ENCODE measurements at regions not wholly inside any gene's neighbourhood (a gene's known extent, or its start where the extent isn't known, plus 50 kb on each side); places are given as distances from the start of the nearest gene placed in this dataset.

DNA sequence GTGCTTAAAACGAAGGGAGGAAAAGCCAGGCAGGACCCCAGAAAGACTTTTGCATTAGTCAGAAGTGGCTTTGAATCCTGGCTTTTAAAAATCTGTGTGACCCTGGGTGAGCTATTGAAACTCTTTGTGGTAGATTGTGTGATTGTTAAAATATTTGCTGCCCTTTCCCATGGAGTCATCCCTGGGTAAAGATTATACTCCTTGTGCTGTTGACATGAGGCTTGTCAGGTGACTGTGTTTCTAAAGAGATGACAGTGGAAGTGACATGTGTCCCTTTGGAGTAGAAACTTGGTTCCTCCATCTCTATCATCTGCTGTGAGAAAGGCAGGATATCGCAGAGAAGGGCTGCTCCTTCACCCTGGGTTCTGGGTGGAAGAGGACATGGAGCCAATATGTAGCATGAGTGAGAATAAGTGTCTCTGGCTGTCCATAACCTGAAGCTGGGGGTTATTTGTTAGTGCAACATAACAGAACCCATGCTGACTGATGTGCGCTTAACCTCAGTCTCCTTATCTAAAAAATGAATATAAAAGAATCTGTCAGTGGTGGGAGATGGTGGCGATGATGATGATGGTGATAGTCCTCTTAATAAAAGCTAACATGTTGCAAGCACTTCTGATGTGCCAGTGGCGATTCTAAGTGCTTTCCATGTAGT lies 187.6 kb downstream of the RHOU start:
- TF ChIP-seq, protein P1, sequence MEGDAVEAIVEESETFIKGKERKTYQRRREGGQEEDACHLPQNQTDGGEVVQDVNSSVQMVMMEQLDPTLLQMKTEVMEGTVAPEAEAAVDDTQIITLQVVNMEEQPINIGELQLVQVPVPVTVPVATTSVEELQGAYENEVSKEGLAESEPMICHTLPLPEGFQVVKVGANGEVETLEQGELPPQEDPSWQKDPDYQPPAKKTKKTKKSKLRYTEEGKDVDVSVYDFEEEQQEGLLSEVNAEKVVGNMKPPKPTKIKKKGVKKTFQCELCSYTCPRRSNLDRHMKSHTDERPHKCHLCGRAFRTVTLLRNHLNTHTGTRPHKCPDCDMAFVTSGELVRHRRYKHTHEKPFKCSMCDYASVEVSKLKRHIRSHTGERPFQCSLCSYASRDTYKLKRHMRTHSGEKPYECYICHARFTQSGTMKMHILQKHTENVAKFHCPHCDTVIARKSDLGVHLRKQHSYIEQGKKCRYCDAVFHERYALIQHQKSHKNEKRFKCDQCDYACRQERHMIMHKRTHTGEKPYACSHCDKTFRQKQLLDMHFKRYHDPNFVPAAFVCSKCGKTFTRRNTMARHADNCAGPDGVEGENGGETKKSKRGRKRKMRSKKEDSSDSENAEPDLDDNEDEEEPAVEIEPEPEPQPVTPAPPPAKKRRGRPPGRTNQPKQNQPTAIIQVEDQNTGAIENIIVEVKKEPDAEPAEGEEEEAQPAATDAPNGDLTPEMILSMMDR (IDR thresholded peaks at IDR 0.05; ENCODE audit: low read depth, low read length) = no peak
- Histone ChIP-seq H3K4me1 (no peaks in the 10 kb centered on the region), H3K27me3 (no peaks in the 10 kb centered on the region), H3K4me3 (ENCODE audit: low read depth, low read length) (no peak overlapping the region), H3K9me3 (no peaks in the 10 kb centered on the region), H3K36me3 (no peaks in the 10 kb centered on the region)
- no peak for DNase-seq

DNA sequence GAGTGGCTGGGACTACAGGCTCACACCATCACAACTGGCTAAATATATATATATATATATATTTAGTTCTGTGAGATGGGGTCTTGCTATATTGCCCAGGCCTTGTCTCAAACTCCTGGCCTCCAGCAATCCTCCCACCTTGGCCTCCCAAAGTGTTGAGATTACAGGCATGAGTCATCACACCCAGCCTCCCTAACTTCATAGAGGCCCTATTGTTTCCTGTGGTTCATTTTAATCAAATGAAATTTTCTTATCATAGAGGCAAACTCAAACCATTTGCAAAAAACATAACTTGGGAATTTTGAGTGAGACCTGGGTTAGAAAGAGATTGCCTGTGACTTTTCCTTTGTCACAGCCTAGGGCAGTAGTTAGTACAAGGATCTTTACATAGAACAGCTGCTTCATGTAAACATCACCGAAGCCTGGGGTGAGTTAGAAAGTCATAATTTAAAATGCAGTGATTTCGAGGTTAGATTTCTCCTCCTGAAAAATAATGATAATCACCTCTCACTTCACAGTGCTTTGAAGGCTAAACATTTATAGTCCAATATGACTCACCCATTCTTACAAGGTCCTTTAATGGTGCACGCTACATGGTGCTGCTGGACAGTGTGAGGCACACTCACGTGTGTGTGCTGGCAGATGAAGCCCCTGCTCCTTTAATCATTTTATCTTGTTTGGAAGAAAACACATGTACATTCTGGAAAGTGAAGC lies 188.9 kb downstream of the RHOU start:
- TF ChIP-seq, protein P1 (IDR thresholded peaks at IDR 0.05; ENCODE audit: low read depth, low read length) = no peak
- H3K4me1 ChIP-seq = no peaks in the 10 kb centered on the region
- H3K36me3 ChIP-seq = no peaks in the 10 kb centered on the region
- no peaks in the 10 kb centered on the region for H3K27me3 ChIP-seq
- H3K9me3 ChIP-seq = no peaks in the 10 kb centered on the region
- H3K4me3 ChIP-seq (ENCODE audit: low read depth, low read length) = no peak overlapping the region
- no peak for DNase-seq

DNA sequence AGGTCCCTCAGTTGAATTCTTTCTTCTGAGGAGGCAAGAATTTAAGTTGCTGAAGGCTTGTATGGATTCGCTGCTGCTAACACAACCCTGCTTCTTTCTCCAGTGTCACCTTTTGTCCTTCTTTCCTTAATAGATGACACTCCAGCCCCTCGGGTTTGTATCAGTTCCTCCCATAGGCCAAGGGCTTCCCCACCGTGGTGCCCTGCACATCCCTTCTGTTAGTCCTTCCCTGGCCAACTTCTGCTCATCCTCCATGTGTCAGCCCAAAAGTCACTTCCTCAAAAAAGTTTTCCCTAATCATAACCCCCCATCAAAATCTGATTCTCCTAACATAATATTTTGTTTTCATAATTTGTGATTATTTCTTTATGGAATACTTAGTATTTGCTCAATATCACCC lies 190.4 kb downstream of the RHOU start:
- TF ChIP-seq, protein P1 (IDR thresholded peaks at IDR 0.05; ENCODE audit: low read depth, low read length) = no peak
- Histone ChIP-seq H3K9me3 (no peaks in the 10 kb centered on the region), H3K4me1 (no peaks in the 10 kb centered on the region), H3K27me3 (no peaks in the 10 kb centered on the region), H3K4me3 (ENCODE audit: low read depth, low read length) (no peak overlapping the region), H3K36me3 (no peaks in the 10 kb centered on the region)
- no peak for DNase-seq

DNA sequence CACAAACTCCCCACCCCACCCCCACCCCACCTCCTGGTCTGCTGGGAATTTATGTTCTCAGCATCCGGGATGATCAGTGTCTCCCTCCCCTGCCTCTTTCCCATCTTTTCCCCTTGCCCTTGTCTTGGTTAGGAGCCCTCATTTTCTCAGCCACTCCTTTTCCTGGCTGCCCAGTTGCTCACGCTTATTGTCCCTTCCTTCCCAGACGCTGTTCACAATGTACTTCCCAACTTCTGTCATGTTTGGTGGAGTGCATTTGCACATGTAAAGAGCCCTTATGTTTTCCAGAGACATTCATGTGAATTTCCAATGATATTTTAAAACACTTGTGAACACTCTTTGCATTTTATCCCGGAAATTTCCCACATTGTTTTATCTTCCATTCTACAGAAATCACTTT lies 192.1 kb downstream of the RHOU start:
- H3K4me1 ChIP-seq = no peaks in the 10 kb centered on the region
- TF ChIP-seq, protein P1 (IDR thresholded peaks at IDR 0.05; ENCODE audit: low read depth, low read length) = no peak
- H3K27me3 ChIP-seq = no peaks in the 10 kb centered on the region
- no peaks in the 10 kb centered on the region for H3K9me3 ChIP-seq
- no peak for DNase-seq
- no peaks in the 10 kb centered on the region for H3K36me3 ChIP-seq
- H3K4me3 ChIP-seq (ENCODE audit: low read depth, low read length) = no peak overlapping the region

DNA sequence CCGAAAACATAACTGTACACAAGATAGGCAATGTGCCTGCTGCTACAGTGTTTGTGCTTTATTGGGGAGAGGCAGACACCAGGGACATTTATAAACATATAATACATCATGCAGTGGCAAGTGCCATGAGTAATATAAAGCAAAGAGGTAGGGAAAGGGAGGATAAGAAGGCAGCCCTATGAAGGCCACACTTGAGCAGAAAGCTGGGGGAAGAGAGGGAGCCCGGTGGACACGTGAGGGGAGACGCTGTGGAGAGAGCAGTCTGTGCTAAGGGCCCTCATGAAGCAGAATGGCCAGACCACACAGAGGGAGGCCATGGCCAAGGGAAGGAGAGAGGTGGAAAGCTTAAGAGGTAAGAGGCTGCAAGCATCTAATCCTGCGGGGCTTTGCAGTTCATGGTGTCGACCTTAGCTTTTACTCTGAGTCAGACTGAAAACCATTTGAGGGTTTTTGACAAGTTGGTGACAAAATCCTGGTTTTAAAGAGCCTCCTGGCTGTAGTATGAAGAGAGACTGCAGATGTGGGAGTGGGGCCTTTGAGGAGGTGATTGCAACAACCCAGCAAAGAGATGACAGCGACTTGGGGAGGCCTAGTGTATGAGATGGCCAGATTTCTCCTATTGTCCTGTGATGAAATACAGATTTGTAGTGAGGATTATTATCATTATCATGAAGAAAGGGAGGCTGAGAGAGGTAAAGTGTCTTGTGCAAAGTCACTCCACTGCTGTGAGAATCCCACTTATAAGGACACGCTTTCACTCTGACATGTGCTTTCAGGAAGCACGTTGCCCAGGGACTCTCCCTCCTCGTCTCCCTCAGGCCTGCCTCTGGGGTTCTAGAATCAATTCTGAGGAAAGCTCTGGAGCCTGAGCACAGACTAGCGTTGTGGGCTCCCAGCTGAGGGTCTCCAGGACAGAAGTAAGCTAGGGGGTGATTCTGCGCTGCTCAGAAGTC lies 192.9 kb downstream of the RHOU start:
- Histone ChIP-seq H3K36me3 (no peaks in the 10 kb centered on the region), H3K4me3 (ENCODE audit: low read depth, low read length) (no peak overlapping the region), H3K4me1 (no peaks in the 10 kb centered on the region), H3K27me3 (no peaks in the 10 kb centered on the region), H3K9me3 (no peaks in the 10 kb centered on the region)
- no peak for DNase-seq
- TF ChIP-seq, protein P1 (IDR thresholded peaks at IDR 0.05; ENCODE audit: low read depth, low read length) = no peak

Data from BE2C (cell line).